Trophoblast cell (in vitro differentiated cells and primary cell): ENCODE measurements at regions not wholly inside any gene's neighbourhood (a gene's known extent, or its start where the extent isn't known, plus 50 kb on each side); places are given as distances from the start of the nearest gene placed in this dataset.

ENCODE experiments used
- DNase-seq, 2 donors: peaks; one replicate each; pipeline ENCODE4 v3.0.0-alpha.2; 2016
- H2AFZ ChIP-seq: 2 replicates; pipeline ENCODE4 v1.6.1; 2013; ENCODE audit warnings: low read length, moderate library complexity, mild to moderate bottlenecking; ENCODE audit not compliant: insufficient read depth, poor library complexity
- H2AK5ac ChIP-seq: 2 replicates; pipeline ENCODE4 v1.6.1; 2013; ENCODE audit warnings: mild to moderate bottlenecking, low read length
- H2BK120ac ChIP-seq: 2 replicates; pipeline ENCODE4 v1.6.1; 2013; ENCODE audit warnings: low read length, mild to moderate bottlenecking, moderate library complexity; ENCODE audit not compliant: insufficient read depth, poor library complexity
- H2BK12ac ChIP-seq: 2 replicates; pipeline ENCODE4 v1.6.1; 2013; ENCODE audit warnings: mild to moderate bottlenecking, low read length, moderate library complexity
- H2BK5ac ChIP-seq: 2 replicates; pipeline ENCODE4 v1.6.1; 2013; ENCODE audit warnings: low read length, low read depth, moderate library complexity, mild to moderate bottlenecking; ENCODE audit not compliant: poor library complexity
- H3K14ac ChIP-seq: 2 replicates; pipeline ENCODE4 v1.6.1; 2013; ENCODE audit warnings: mild to moderate bottlenecking, low read length
- H3K18ac ChIP-seq: 2 replicates; pipeline ENCODE4 v1.6.1; 2013; ENCODE audit warnings: mild to moderate bottlenecking, low read length
- H3K23ac ChIP-seq: 2 replicates; pipeline ENCODE4 v1.6.1; 2013; ENCODE audit warnings: low read length
- H3K27ac ChIP-seq: 2 replicates; pipeline ENCODE4 v1.5.1; 2013; ENCODE audit warnings: low read depth, mild to moderate bottlenecking, inconsistent platforms, low read length, moderate library complexity
- H3K27me3 ChIP-seq: 2 replicates; pipeline ENCODE4 v1.6.1; 2013; ENCODE audit warnings: inconsistent platforms, mild to moderate bottlenecking, low read length, moderate library complexity; ENCODE audit not compliant: insufficient read depth
- H3K36me3 ChIP-seq, 2 experiments: 1 replicate in 1 of 2; 2 replicates in 1 of 2; pipeline ENCODE4 v1.6.1; 2013; ENCODE audit warnings: low read length in 2 of 2, mild to moderate bottlenecking in 2 of 2, moderate library complexity in 1 of 2; ENCODE audit not compliant: insufficient read depth in 2 of 2, control insufficient read depth in 1 of 2
- H3K4ac ChIP-seq: 2 replicates; pipeline ENCODE4 v1.6.1; 2013; ENCODE audit warnings: low read depth, mild to moderate bottlenecking, low read length, moderate library complexity
- H3K4me1 ChIP-seq, 2 experiments: 1 replicate in 1 of 2; 2 replicates in 1 of 2; pipeline ENCODE4 v1.6.1; 2013; ENCODE audit warnings: low read length in 2 of 2, mild to moderate bottlenecking in 2 of 2, moderate library complexity in 1 of 2; ENCODE audit not compliant: insufficient read depth in 2 of 2, control insufficient read depth in 1 of 2
- H3K4me2 ChIP-seq: 2 replicates; pipeline ENCODE4 v1.6.1; 2013; ENCODE audit warnings: inconsistent platforms, mild to moderate bottlenecking, low read length, moderate library complexity
- H3K4me3 ChIP-seq: 2 replicates; pipeline ENCODE4 v1.5.1; 2013; ENCODE audit warnings: mild to moderate bottlenecking, low read depth, low read length, inconsistent platforms
- H3K79me1 ChIP-seq: one replicate; pipeline ENCODE4 v1.6.1; 2013; ENCODE audit warnings: low read length
- H3K79me2 ChIP-seq: 2 replicates; pipeline ENCODE4 v1.6.1; 2013; ENCODE audit warnings: low read length, mild to moderate bottlenecking; ENCODE audit not compliant: control insufficient read depth, insufficient read depth, poor library complexity
- H3K9ac ChIP-seq: 2 replicates; pipeline ENCODE4 v1.6.1; 2013; ENCODE audit warnings: mild to moderate bottlenecking, low read length
- H3K9me3 ChIP-seq: 2 replicates; pipeline ENCODE4 v1.6.1; 2013; ENCODE audit warnings: low read depth, mild to moderate bottlenecking, control low read depth, inconsistent platforms, low read length; ENCODE audit not compliant: insufficient read depth
- H4K12ac ChIP-seq: 2 replicates; pipeline ENCODE4 v1.6.1; 2013; ENCODE audit warnings: low read depth, mild to moderate bottlenecking, low read length, moderate library complexity
- H4K8ac ChIP-seq: 2 replicates; pipeline ENCODE4 v1.6.1; 2013; ENCODE audit warnings: low read depth, mild to moderate bottlenecking, low read length, moderate library complexity
- H4K91ac ChIP-seq: one replicate; pipeline ENCODE4 v1.6.1; 2013; ENCODE audit warnings: low read depth, mild to moderate bottlenecking, low read length, moderate library complexity
- WGBS: extraction: QIAGEN DNeasy Blood & Tissue Kit; methylation state at CpG from one replicate; pipeline ENCODE4 v1.1.7; 2013; ENCODE audit warnings: missing lambda C conversion rate; ENCODE audit not compliant: insufficient read length, insufficient coverage; ENCODE audit errors: extremely low coverage; 5-methylcytosine and 5-hydroxymethylcytosine counted together

GRCh38 chr17:79276821-79277220 is 202.2 kb downstream of the ENGASE start:
- Histone ChIP-seq H3K27ac (no peak overlapping the region), H2BK120ac (no peak overlapping the region), H3K79me2 (no peaks in the 10 kb centered on the region), H3K14ac (no peak overlapping the region), H3K23ac (no peak overlapping the region), H3K79me1 (no peaks in the 10 kb centered on the region), H3K4me2 (no peak overlapping the region), H3K4me1 (no peaks in the 10 kb centered on the region), H2AFZ (no peak overlapping the region), H2BK12ac (no peak overlapping the region), H2AK5ac (no peak overlapping the region), H4K12ac (no peak overlapping the region), H4K91ac (no peak overlapping the region), H3K9ac (no peak overlapping the region), H2BK5ac (no peak overlapping the region), H4K8ac (no peak overlapping the region), H3K9me3 (no peaks in the 10 kb centered on the region), H3K36me3 (no peaks in the 10 kb centered on the region), H3K18ac (no peak overlapping the region), H3K27me3 (no peaks in the 10 kb centered on the region), H3K4me3 (no peak overlapping the region), H3K4ac (no peak overlapping the region)
- DNase-seq: no peak
- no CpG with 5 or more reads among the region's 3 CpGs for WGBS

GRCh38 chr17:79273660-79274059 is 199.0 kb downstream of the ENGASE start:
- DNase-seq: no peak

GRCh38 chr17:79272666-79273219 is 198.1 kb downstream of the ENGASE start:
- H3K79me2 ChIP-seq: no peaks in the 10 kb centered on the region
- no peak overlapping the region for H2BK5ac ChIP-seq
- H3K27ac ChIP-seq: no peak overlapping the region
- H3K27me3 ChIP-seq: no peaks in the 10 kb centered on the region
- no peak overlapping the region for H4K8ac ChIP-seq
- no peak overlapping the region for H3K14ac ChIP-seq
- no CpG with 5 or more reads among the region's 9 CpGs for WGBS
- H3K36me3 ChIP-seq: no peaks in the 10 kb centered on the region
- no peak overlapping the region for H2BK12ac ChIP-seq
- H3K4me3 ChIP-seq: no peak overlapping the region
- H3K4ac ChIP-seq: no peak overlapping the region
- H3K79me1 ChIP-seq: no peaks in the 10 kb centered on the region
- H3K4me2 ChIP-seq: no peak overlapping the region
- no peak overlapping the region for H4K91ac ChIP-seq
- no peak overlapping the region for H3K23ac ChIP-seq
- no peak overlapping the region for H3K18ac ChIP-seq
- H3K9ac ChIP-seq: no peak overlapping the region
- no peak overlapping the region for H2AFZ ChIP-seq
- no peak overlapping the region for H2AK5ac ChIP-seq
- H3K9me3 ChIP-seq: peaks cover 4% of the 10 kb centered on the region
- no peak overlapping the region for H2BK120ac ChIP-seq
- H4K12ac ChIP-seq: no peak overlapping the region
- H3K4me1 ChIP-seq: no peaks in the 10 kb centered on the region
- no peak for DNase-seq

More at GRCh38 chr17:79273660-79274059, 199.0 kb downstream of the ENGASE start:
- H3K18ac ChIP-seq: no peak overlapping the region
- no CpG with 5 or more reads among the region's 8 CpGs for WGBS
- no peaks in the 10 kb centered on the region for H3K79me1 ChIP-seq
- H3K36me3 ChIP-seq: no peaks in the 10 kb centered on the region
- H3K9ac ChIP-seq: no peak overlapping the region
- no peak overlapping the region for H3K27ac ChIP-seq
- no peak overlapping the region for H2BK12ac ChIP-seq
- no peak overlapping the region for H2BK5ac ChIP-seq
- no peaks in the 10 kb centered on the region for H3K79me2 ChIP-seq
- no peak overlapping the region for H3K4ac ChIP-seq
- peaks cover 4% of the 10 kb centered on the region for H3K9me3 ChIP-seq
- no peak overlapping the region for H3K4me2 ChIP-seq
- H4K12ac ChIP-seq: no peak overlapping the region
- no peak overlapping the region for H4K8ac ChIP-seq
- no peak overlapping the region for H2AK5ac ChIP-seq
- no peak overlapping the region for H2AFZ ChIP-seq
- H3K4me1 ChIP-seq: no peaks in the 10 kb centered on the region
- H4K91ac ChIP-seq: no peak overlapping the region
- no peak overlapping the region for H2BK120ac ChIP-seq
- H3K27me3 ChIP-seq: no peaks in the 10 kb centered on the region
- H3K23ac ChIP-seq: no peak overlapping the region
- no peak overlapping the region for H3K4me3 ChIP-seq
- H3K14ac ChIP-seq: no peak overlapping the region

- H2BK5ac ChIP-seq: no peak overlapping the region
These were observed 197.6 kb downstream of the ENGASE start for GRCh38 chr17:79272220-79272619.

More at GRCh38 chr17:79272220-79272619, 197.6 kb downstream of the ENGASE start:
- no peak for DNase-seq
- no CpG with 5 or more reads among the region's 9 CpGs for WGBS
- H2AK5ac ChIP-seq: no peak overlapping the region
- H3K79me1 ChIP-seq: no peaks in the 10 kb centered on the region
- H2BK120ac ChIP-seq: no peak overlapping the region
- no peak overlapping the region for H3K4me3 ChIP-seq
- no peak overlapping the region for H3K4ac ChIP-seq
- H3K14ac ChIP-seq: no peak overlapping the region
- H3K79me2 ChIP-seq: no peaks in the 10 kb centered on the region
- H2AFZ ChIP-seq: no peak overlapping the region
- H2BK12ac ChIP-seq: no peak overlapping the region
- H3K4me1 ChIP-seq: no peaks in the 10 kb centered on the region
- no peak overlapping the region for H3K4me2 ChIP-seq
- peaks cover 4% of the 10 kb centered on the region for H3K9me3 ChIP-seq
- H3K27me3 ChIP-seq: no peaks in the 10 kb centered on the region
- no peak overlapping the region for H3K9ac ChIP-seq
- H3K27ac ChIP-seq: no peak overlapping the region
- H4K12ac ChIP-seq: no peak overlapping the region
- H4K8ac ChIP-seq: no peak overlapping the region
- no peak overlapping the region for H3K18ac ChIP-seq
- no peak overlapping the region for H4K91ac ChIP-seq
- no peak overlapping the region for H3K23ac ChIP-seq
- no peaks in the 10 kb centered on the region for H3K36me3 ChIP-seq
